Memory B cell (primary cell): ENCODE measurements at regions not wholly inside any gene's neighbourhood (a gene's known extent, or its start where the extent isn't known, plus 50 kb on each side); places are given as distances from the start of the nearest gene placed in this dataset.

Experiments used
- ATAC-seq: fragments of 150-1000 bp; cut with Tn5 transposase; 2 replicates; pipeline ENCODE4 v1.10.0; 2021; ENCODE audit warnings: low read depth, mild to moderate bottlenecking, moderate library complexity
- DNase-seq, 2 donors: peaks; one replicate each; pipeline ENCODE4 v3.0.0; 2022; ENCODE audit warnings: low spot score in 2 of 2
- H3K27ac Mint-ChIP-seq: one replicate; pipeline ENCODE4 v1.8.0; 2022; ENCODE audit warnings: mild to moderate bottlenecking, moderate library complexity, mixed read lengths
- H3K27me3 Mint-ChIP-seq: one replicate; pipeline ENCODE4 v1.8.0; 2022; ENCODE audit warnings: mixed read lengths
- H3K36me3 Mint-ChIP-seq: one replicate; pipeline ENCODE4 v1.8.0; 2022; ENCODE audit warnings: mild to moderate bottlenecking, mixed read lengths
- H3K4me1 Mint-ChIP-seq: one replicate; pipeline ENCODE4 v1.8.0; 2022; ENCODE audit warnings: mixed read lengths
- H3K4me3 Mint-ChIP-seq: one replicate; pipeline ENCODE4 v1.8.0; 2022; ENCODE audit warnings: mild to moderate bottlenecking, moderate library complexity, mixed read lengths
- H3K9me3 Mint-ChIP-seq: one replicate; pipeline ENCODE4 v1.8.0; 2022; ENCODE audit warnings: mixed read lengths

- Mint-ChIP-seq H3K4me1 (no peaks in the 10 kb centered on the region), H3K27ac (no peak overlapping the region), H3K4me3 (no peak overlapping the region), H3K27me3 (no peaks in the 10 kb centered on the region), H3K9me3 (peaks cover 3% of the 10 kb centered on the region), H3K36me3 (no peaks in the 10 kb centered on the region)
- ATAC-seq: no peak
- no peak for DNase-seq
Observed at GRCh38 chr15:94778840-94779239, 547.5 kb downstream of the MCTP2 start.

- no peak overlapping the region for H3K27ac Mint-ChIP-seq
- H3K9me3 Mint-ChIP-seq: peaks cover 1% of the 10 kb centered on the region
- H3K27me3 Mint-ChIP-seq: no peaks in the 10 kb centered on the region
- no peaks in the 10 kb centered on the region for H3K36me3 Mint-ChIP-seq
- DNase-seq (no peak), ATAC-seq (no peak)
- H3K4me3 Mint-ChIP-seq: no peak overlapping the region
- no peaks in the 10 kb centered on the region for H3K4me1 Mint-ChIP-seq
Observed at GRCh38 chr15:94780166-94780565, 548.8 kb downstream of the MCTP2 start.

GRCh38 chr15:94785091-94785490 lies 553.7 kb downstream of the MCTP2 start:
- DNase-seq (no peak), ATAC-seq (no peak)
- H3K27ac Mint-ChIP-seq: no peak overlapping the region
- peaks cover 6% of the 10 kb centered on the region for H3K9me3 Mint-ChIP-seq
- H3K27me3 Mint-ChIP-seq: no peaks in the 10 kb centered on the region
- H3K36me3 Mint-ChIP-seq: no peaks in the 10 kb centered on the region
- H3K4me1 Mint-ChIP-seq: no peaks in the 10 kb centered on the region
- H3K4me3 Mint-ChIP-seq: no peak overlapping the region

GRCh38 chr15:94791008-94791407 lies 559.6 kb downstream of the MCTP2 start:
- Mint-ChIP-seq H3K4me3 (no peak overlapping the region), H3K27ac (no peak overlapping the region), H3K36me3 (no peaks in the 10 kb centered on the region), H3K9me3 (peaks cover 5% of the 10 kb centered on the region), H3K27me3 (no peaks in the 10 kb centered on the region), H3K4me1 (no peaks in the 10 kb centered on the region)
- DNase-seq: no peak
- no peak for ATAC-seq

GRCh38 chr15:94791510-94791909 lies 560.1 kb downstream of the MCTP2 start:
- Mint-ChIP-seq H3K27ac (no peak overlapping the region), H3K27me3 (no peaks in the 10 kb centered on the region), H3K9me3 (peaks cover 5% of the 10 kb centered on the region), H3K4me1 (no peaks in the 10 kb centered on the region), H3K36me3 (no peaks in the 10 kb centered on the region), H3K4me3 (no peak overlapping the region)
- no peak for ATAC-seq
- DNase-seq: no peak

- no peaks in the 10 kb centered on the region for H3K4me1 Mint-ChIP-seq
- DNase-seq: no peak
- H3K27ac Mint-ChIP-seq: no peak overlapping the region
- peaks cover 7% of the 10 kb centered on the region for H3K9me3 Mint-ChIP-seq
- no peaks in the 10 kb centered on the region for H3K36me3 Mint-ChIP-seq
- no peaks in the 10 kb centered on the region for H3K27me3 Mint-ChIP-seq
- no peak for ATAC-seq
- no peak overlapping the region for H3K4me3 Mint-ChIP-seq
Observed at GRCh38 chr15:94792196-94792595, 560.8 kb downstream of the MCTP2 start.

GRCh38 chr15:94793207-94793606 lies 561.8 kb downstream of the MCTP2 start:
- Mint-ChIP-seq H3K4me3 (no peak overlapping the region), H3K27me3 (no peaks in the 10 kb centered on the region), H3K27ac (no peak overlapping the region), H3K36me3 (no peaks in the 10 kb centered on the region), H3K9me3 (peaks cover 7% of the 10 kb centered on the region), H3K4me1 (no peaks in the 10 kb centered on the region)
- DNase-seq (no peak), ATAC-seq (no peak)

- DNase-seq (no peak), ATAC-seq (no peak)
- H3K27ac Mint-ChIP-seq: no peak overlapping the region
Observed at GRCh38 chr15:94793641-94794040, 562.3 kb downstream of the MCTP2 start.

GRCh38 chr15:94804613-94805012 lies 573.3 kb downstream of the MCTP2 start:
- no peak for DNase-seq
- no peaks in the 10 kb centered on the region for H3K4me1 Mint-ChIP-seq
- no peak for ATAC-seq
- no peaks in the 10 kb centered on the region for H3K36me3 Mint-ChIP-seq
- H3K9me3 Mint-ChIP-seq: peaks cover 10% of the 10 kb centered on the region
- H3K27me3 Mint-ChIP-seq: no peaks in the 10 kb centered on the region
- H3K27ac Mint-ChIP-seq: no peak overlapping the region
- H3K4me3 Mint-ChIP-seq: no peak overlapping the region

More at GRCh38 chr15:94793641-94794040, 562.3 kb downstream of the MCTP2 start:
- Mint-ChIP-seq H3K36me3 (no peaks in the 10 kb centered on the region), H3K4me3 (no peak overlapping the region), H3K27me3 (no peaks in the 10 kb centered on the region), H3K9me3 (peaks cover 4% of the 10 kb centered on the region), H3K4me1 (no peaks in the 10 kb centered on the region)

GRCh38 chr15:94815110-94815731 lies 583.9 kb downstream of the MCTP2 start:
- no peaks in the 10 kb centered on the region for H3K27me3 Mint-ChIP-seq
- H3K9me3 Mint-ChIP-seq: peaks cover 3% of the 10 kb centered on the region

GRCh38 chr15:94815914-94816313 lies 584.6 kb downstream of the MCTP2 start:
- Mint-ChIP-seq H3K36me3 (no peaks in the 10 kb centered on the region), H3K9me3 (peaks cover 3% of the 10 kb centered on the region), H3K4me1 (no peaks in the 10 kb centered on the region), H3K27ac (no peak overlapping the region), H3K27me3 (no peaks in the 10 kb centered on the region), H3K4me3 (no peak overlapping the region)
- DNase-seq (no peak), ATAC-seq (no peak)

More at GRCh38 chr15:94815110-94815731, 583.9 kb downstream of the MCTP2 start:
- H3K4me3 Mint-ChIP-seq: no peak overlapping the region
- no peaks in the 10 kb centered on the region for H3K36me3 Mint-ChIP-seq
- no peak overlapping the region for H3K27ac Mint-ChIP-seq
- DNase-seq (no peak), ATAC-seq (no peak)
- no peaks in the 10 kb centered on the region for H3K4me1 Mint-ChIP-seq

GRCh38 chr15:94829887-94830884 lies 598.8 kb downstream of the MCTP2 start:
- H3K4me3 Mint-ChIP-seq: no peak overlapping the region
- no peak overlapping the region for H3K27ac Mint-ChIP-seq
- no peak for DNase-seq
- no peaks in the 10 kb centered on the region for H3K4me1 Mint-ChIP-seq
- H3K9me3 Mint-ChIP-seq: peaks cover 5% of the 10 kb centered on the region
- H3K27me3 Mint-ChIP-seq: no peaks in the 10 kb centered on the region
- no peak for ATAC-seq
- no peaks in the 10 kb centered on the region for H3K36me3 Mint-ChIP-seq

GRCh38 chr15:94834000-94834399 lies 602.6 kb downstream of the MCTP2 start:
- H3K4me3 Mint-ChIP-seq: no peak overlapping the region
- ATAC-seq: no peak
- no peaks in the 10 kb centered on the region for H3K27me3 Mint-ChIP-seq
- no peaks in the 10 kb centered on the region for H3K36me3 Mint-ChIP-seq
- H3K4me1 Mint-ChIP-seq: no peaks in the 10 kb centered on the region
- H3K9me3 Mint-ChIP-seq: peaks cover 2% of the 10 kb centered on the region
- no peak for DNase-seq
- no peak overlapping the region for H3K27ac Mint-ChIP-seq

GRCh38 chr15:94834494-94834893 lies 603.1 kb downstream of the MCTP2 start:
- no peak overlapping the region for H3K27ac Mint-ChIP-seq
- peaks cover 2% of the 10 kb centered on the region for H3K9me3 Mint-ChIP-seq
- H3K4me3 Mint-ChIP-seq: no peak overlapping the region
- no peaks in the 10 kb centered on the region for H3K4me1 Mint-ChIP-seq
- ATAC-seq (no peak), DNase-seq (no peak)
- H3K36me3 Mint-ChIP-seq: no peaks in the 10 kb centered on the region
- no peaks in the 10 kb centered on the region for H3K27me3 Mint-ChIP-seq
